ENCODE measurements at regions not wholly inside any gene's neighbourhood (a gene's known extent, or its start where the extent isn't known, plus 50 kb on each side); places are given as distances from the start of the nearest gene placed in this dataset.

DNA sequence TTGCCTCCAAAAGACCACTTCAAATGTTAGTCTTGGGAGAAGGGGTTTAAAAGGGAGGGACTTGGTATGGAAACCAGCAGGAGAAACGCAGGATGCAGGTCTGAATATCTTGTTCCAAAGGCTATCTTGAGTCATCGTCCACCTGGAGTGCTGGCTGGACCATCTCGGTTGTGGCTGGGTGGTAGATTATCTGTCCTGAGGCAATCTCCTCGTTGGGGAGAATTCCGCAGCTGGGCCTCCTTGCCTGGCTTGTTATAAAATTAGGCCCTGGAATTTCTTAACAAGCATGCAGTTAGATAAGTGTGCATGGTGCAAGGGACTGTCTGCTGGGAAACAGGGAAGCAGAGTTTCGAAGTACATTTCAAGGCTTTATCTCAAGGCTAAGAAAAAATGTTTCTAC lies 2045.7 kb upstream of the TENM3 start:
- intact Hi-C loops (cut with DNase I; ENCODE audit: low total_unique reads), result no loop called here
- WGBS, 2 donors, result 41 to 44% methylated on average over 6 of the region's 6 CpGs
- no peak for DNase-seq (ENCODE audit: low spot score in 2 of 2)
- no peak overlapping the region for H3K4me3 ChIP-seq (ENCODE audit: low read depth, poor library complexity, severe bottlenecking)
- TF ChIP-seq, protein P1, sequence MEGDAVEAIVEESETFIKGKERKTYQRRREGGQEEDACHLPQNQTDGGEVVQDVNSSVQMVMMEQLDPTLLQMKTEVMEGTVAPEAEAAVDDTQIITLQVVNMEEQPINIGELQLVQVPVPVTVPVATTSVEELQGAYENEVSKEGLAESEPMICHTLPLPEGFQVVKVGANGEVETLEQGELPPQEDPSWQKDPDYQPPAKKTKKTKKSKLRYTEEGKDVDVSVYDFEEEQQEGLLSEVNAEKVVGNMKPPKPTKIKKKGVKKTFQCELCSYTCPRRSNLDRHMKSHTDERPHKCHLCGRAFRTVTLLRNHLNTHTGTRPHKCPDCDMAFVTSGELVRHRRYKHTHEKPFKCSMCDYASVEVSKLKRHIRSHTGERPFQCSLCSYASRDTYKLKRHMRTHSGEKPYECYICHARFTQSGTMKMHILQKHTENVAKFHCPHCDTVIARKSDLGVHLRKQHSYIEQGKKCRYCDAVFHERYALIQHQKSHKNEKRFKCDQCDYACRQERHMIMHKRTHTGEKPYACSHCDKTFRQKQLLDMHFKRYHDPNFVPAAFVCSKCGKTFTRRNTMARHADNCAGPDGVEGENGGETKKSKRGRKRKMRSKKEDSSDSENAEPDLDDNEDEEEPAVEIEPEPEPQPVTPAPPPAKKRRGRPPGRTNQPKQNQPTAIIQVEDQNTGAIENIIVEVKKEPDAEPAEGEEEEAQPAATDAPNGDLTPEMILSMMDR (IDR thresholded peaks at IDR 0.05), result no peak
- no peak for TF ChIP-seq POLR2A (IDR thresholded peaks at IDR 0.05)

DNA sequence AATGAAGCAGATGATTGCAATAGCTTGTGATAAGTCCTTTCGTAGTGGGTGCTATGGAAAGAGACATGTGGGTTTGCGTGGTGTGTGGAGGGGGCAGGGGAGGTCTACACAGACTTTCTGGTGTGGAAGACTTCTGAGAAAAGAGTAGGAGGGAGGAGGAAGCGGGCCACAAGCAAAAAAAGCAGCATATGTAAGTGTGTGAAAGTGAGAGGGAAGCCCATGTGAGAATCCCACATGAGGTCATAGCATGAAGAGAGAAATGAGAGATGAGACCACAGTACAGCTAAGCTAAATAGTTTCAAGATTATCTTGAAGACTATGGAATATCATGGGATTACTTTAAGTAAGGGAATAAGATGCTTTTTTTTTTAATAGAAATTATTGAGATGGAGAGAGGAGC lies 2039.9 kb upstream of the TENM3 start:
- no peak for TF ChIP-seq POLR2A (IDR thresholded peaks at IDR 0.05)
- TF ChIP-seq, protein P1 (IDR thresholded peaks at IDR 0.05), result no peak
- intact Hi-C loops (cut with DNase I; ENCODE audit: low total_unique reads), result no loop called here
- 80 to 81% methylated on average over 3 of the region's 3 CpGs for WGBS, 2 donors
- no peak for DNase-seq (ENCODE audit: low spot score in 2 of 2)
- no peak overlapping the region for H3K4me3 ChIP-seq (ENCODE audit: low read depth, poor library complexity, severe bottlenecking)

DNA sequence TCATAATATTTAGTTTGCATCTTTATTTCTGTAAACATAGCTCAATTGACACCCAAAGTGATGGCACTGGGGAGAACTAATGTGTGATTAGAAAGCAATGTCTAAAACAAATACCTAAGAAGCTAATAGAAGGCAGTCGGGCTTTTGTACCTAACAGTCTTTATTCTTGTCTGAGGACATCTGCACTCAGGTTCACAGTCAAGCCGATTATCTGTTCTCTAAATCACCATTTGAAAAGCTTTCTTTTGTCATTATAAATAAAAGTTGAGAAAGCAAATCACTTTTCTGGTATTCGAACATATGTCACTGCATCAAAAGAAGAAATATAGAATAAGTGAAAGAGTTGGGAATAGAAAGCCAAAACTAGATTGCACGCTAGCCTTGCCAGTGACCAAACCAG lies 2037.9 kb upstream of the TENM3 start:
- DNase-seq (ENCODE audit: low spot score in 2 of 2), result no peak
- H3K4me3 ChIP-seq (ENCODE audit: low read depth, poor library complexity, severe bottlenecking), result no peak overlapping the region
- 86 to 88% methylated on average over 4 of the region's 4 CpGs for WGBS, 2 donors
- TF ChIP-seq, protein P1 (IDR thresholded peaks at IDR 0.05), result no peak
- no peak for TF ChIP-seq POLR2A (IDR thresholded peaks at IDR 0.05)
- intact Hi-C loops (cut with DNase I; ENCODE audit: low total_unique reads), result no loop called here

DNA sequence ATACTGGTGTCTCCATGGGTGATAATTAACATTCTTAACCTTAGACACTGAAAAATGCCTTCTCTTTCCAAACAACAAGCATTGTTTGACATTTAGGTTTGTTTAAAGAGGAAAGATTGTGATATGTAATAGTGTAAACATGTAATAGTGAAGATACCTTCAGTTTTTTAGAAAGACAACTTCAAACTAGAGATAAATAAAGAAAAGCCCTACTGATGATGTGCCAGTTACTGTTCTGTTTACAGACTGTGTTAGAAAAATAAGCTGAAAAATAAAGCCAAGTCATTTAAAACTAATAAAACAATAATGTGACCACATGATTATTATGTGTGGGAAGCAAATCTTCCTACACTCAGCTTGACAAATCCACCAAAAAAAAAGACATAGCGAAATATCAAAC lies 2035.3 kb upstream of the TENM3 start:
- H3K4me3 ChIP-seq (ENCODE audit: low read depth, poor library complexity, severe bottlenecking), result no peak overlapping the region
- DNase-seq (ENCODE audit: low spot score in 2 of 2), result no peak
- 80 to 81% methylated on average over 1 of the region's 1 CpG for WGBS, 2 donors
- TF ChIP-seq POLR2A (IDR thresholded peaks at IDR 0.05), result no peak
- TF ChIP-seq, protein P1 (IDR thresholded peaks at IDR 0.05), result no peak
- intact Hi-C loops (cut with DNase I; ENCODE audit: low total_unique reads), result no loop called here

DNA sequence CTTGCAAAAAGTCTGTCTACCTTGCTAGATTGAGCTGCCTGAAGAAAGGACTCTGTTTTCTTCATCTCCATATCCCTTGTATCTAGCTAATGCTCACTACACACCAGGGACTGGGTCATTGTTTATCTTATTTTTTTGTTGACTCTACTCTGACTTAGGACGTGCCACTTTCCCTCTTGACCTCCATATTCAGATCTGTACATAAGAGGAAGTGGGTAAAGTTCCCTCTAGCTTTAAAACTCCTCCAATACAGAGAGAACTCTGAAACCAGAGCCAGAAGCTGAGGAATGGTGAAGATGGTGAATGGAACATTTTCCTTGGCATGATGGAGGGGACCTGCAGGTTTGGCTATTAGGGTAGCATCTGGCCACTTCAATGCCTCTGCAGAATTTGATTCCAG lies 2026.1 kb upstream of the TENM3 start:
- TF ChIP-seq, protein P1 (IDR thresholded peaks at IDR 0.05), result no peak
- TF ChIP-seq POLR2A (IDR thresholded peaks at IDR 0.05), result no peak
- 48 to 67% methylated on average over 1 of the region's 1 CpG for WGBS, 2 donors
- intact Hi-C loops (cut with DNase I; ENCODE audit: low total_unique reads), result no loop called here

DNA sequence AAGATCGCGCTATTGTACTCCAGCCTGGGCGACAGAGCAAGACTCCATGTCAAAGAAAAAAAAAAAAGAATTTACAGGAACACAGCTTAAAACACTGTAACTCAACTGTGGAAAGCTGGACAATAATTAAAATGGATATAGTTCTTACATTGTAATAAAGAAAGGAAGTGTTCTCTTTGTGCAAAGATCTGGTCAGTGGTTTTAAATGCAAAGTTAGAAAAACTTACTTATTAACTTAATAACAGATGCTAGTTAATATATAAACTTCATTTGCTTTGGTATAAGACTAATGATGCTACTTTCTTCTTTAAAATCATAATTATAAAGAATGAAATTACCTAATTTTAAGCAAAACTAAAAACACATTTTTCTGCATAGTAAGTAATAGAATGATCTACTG lies 2024.1 kb upstream of the TENM3 start:
- 94 to 97% methylated on average over 3 of the region's 3 CpGs for WGBS, 2 donors
- no peak for TF ChIP-seq POLR2A (IDR thresholded peaks at IDR 0.05)
- TF ChIP-seq, protein P1 (IDR thresholded peaks at IDR 0.05), result no peak
- no peak overlapping the region for H3K4me3 ChIP-seq (ENCODE audit: low read depth, poor library complexity, severe bottlenecking)
- DNase-seq (ENCODE audit: low spot score in 2 of 2), result no peak
- intact Hi-C loops (cut with DNase I; ENCODE audit: low total_unique reads), result no loop called here

More for the DNA sequence above, 2026.1 kb upstream of the TENM3 start:
- DNase-seq (ENCODE audit: low spot score in 2 of 2), result no peak
- H3K4me3 ChIP-seq (ENCODE audit: low read depth, poor library complexity, severe bottlenecking), result no peak overlapping the region
